Neural progenitor cell (in vitro differentiated cells): ENCODE measurements at regions not wholly inside any gene's neighbourhood (a gene's known extent, or its start where the extent isn't known, plus 50 kb on each side); places are given as distances from the start of the nearest gene placed in this dataset.

Experiments used
- DNase-seq: peaks from one replicate; pipeline ENCODE4 v3.0.0-alpha.2; 2016; ENCODE audit warnings: low spot score
- H2AFZ ChIP-seq: fragments of 200-600 bp; sonication (generic); replicated peaks from 2 replicates; pipeline ENCODE4 v1.6.1; 2016; ENCODE audit warnings: antibody characterized with exemption
- H3F3A ChIP-seq: fragments of 200-600 bp; sonication (generic); 2 replicates; pipeline ENCODE4 v1.6.1; 2016; ENCODE audit warnings: antibody characterized with exemption, low read depth
- H3K27ac ChIP-seq: fragments of 200-600 bp; sonication (generic); 2 replicates; pipeline ENCODE4 v1.5.1; 2016; ENCODE audit warnings: mild to moderate bottlenecking
- H3K27me3 ChIP-seq: fragments of 200-600 bp; sonication (generic); 2 replicates; pipeline ENCODE4 v1.6.1; 2016; ENCODE audit warnings: mild to moderate bottlenecking, moderate library complexity
- H3K36me3 ChIP-seq: fragments of 200-600 bp; sonication (generic); 2 replicates; pipeline ENCODE4 v1.5.1; 2016
- H3K4me1 ChIP-seq: fragments of 200-600 bp; sonication (generic); 2 replicates; pipeline ENCODE4 v1.6.1; 2016; ENCODE audit warnings: mixed run types
- H3K4me2 ChIP-seq: fragments of 200-600 bp; sonication (generic); 2 replicates; pipeline ENCODE4 v1.6.1; 2016
- H3K4me3 ChIP-seq: fragments of 200-600 bp; sonication (generic); 2 replicates; pipeline ENCODE4 v1.5.1; 2016
- H3K79me2 ChIP-seq: fragments of 200-600 bp; sonication (generic); 2 replicates; pipeline ENCODE4 v1.6.1; 2016; ENCODE audit warnings: low read depth
- H3K9ac ChIP-seq: fragments of 200-600 bp; sonication (generic); 2 replicates; pipeline ENCODE4 v1.6.1; 2016
- H3K9me3 ChIP-seq: fragments of 200-600 bp; sonication (generic); 2 replicates; pipeline ENCODE4 v1.5.1; 2016; ENCODE audit warnings: low read depth
- H4K20me1 ChIP-seq: fragments of 200-600 bp; sonication (generic); 2 replicates; pipeline ENCODE4 v1.6.1; 2016; ENCODE audit warnings: low read depth
- H3K27ac Mint-ChIP-seq: 3 replicates; pipeline ENCODE4 v1.8.0; 2021; ENCODE audit warnings: mixed read lengths
- H3K27me3 Mint-ChIP-seq: 2 replicates; pipeline ENCODE4 v1.8.0; 2022; ENCODE audit warnings: low read depth, mild to moderate bottlenecking, inconsistent platforms, moderate library complexity, mixed read lengths; ENCODE audit not compliant: insufficient read depth
- H3K36me3 Mint-ChIP-seq: 3 replicates; pipeline ENCODE4 v1.8.0; 2021; ENCODE audit warnings: mixed read lengths
- H3K4me1 Mint-ChIP-seq: 3 replicates; pipeline ENCODE4 v1.8.0; 2021; ENCODE audit warnings: mixed read lengths
- H3K4me3 Mint-ChIP-seq: 3 replicates; pipeline ENCODE4 v1.8.0; 2021; ENCODE audit warnings: mild to moderate bottlenecking, moderate library complexity, mixed read lengths
- H3K9me3 Mint-ChIP-seq: 3 replicates; pipeline ENCODE4 v1.8.0; 2020; ENCODE audit warnings: mixed read lengths
- EZH2 ChIP-seq: fragments of 200-600 bp; sonication (generic); IDR thresholded peaks from 2 replicates; pipeline ENCODE4 v1.6.1; 2017; ENCODE audit warnings: antibody characterized with exemption, mild to moderate bottlenecking, moderate library complexity
- EZH2phosphoT487 ChIP-seq: fragments of 200-600 bp; sonication (generic); IDR thresholded peaks from 2 replicates; pipeline ENCODE4 v1.6.1; 2017; ENCODE audit warnings: antibody characterized with exemption
- TF ChIP-seq, protein P1 (sequence below): fragments of 200-600 bp; sonication (generic); IDR thresholded peaks from 2 replicates; pipeline ENCODE4 v1.5.1; 2017; ENCODE audit warnings: antibody characterized with exemption, mild to moderate bottlenecking

DNA sequence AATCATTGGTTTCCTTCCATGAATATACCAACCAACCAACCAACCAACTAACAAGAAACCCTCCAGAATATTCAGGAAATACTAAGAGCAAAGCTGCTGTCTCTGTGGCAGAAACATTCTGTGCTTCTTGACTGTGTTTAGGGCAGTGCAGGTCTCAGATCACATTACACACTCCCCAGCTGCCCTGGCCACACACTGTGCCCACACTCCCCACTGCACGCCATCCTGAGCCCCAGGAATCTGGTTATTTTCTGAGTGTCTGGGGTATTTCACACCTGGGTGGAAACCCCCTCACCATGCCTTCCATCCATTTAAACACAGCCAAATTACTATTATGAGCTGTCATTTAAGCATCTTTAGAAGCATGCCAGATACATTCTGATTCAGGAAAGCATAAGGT lies 183.7 kb upstream of the ANK3 start:
- DNase-seq = peak; percentile 21
- no peak overlapping the region for H3K9ac ChIP-seq
- no peak for TF ChIP-seq EZH2phosphoT487
- TF ChIP-seq EZH2 = no peak
- TF ChIP-seq, protein P1, sequence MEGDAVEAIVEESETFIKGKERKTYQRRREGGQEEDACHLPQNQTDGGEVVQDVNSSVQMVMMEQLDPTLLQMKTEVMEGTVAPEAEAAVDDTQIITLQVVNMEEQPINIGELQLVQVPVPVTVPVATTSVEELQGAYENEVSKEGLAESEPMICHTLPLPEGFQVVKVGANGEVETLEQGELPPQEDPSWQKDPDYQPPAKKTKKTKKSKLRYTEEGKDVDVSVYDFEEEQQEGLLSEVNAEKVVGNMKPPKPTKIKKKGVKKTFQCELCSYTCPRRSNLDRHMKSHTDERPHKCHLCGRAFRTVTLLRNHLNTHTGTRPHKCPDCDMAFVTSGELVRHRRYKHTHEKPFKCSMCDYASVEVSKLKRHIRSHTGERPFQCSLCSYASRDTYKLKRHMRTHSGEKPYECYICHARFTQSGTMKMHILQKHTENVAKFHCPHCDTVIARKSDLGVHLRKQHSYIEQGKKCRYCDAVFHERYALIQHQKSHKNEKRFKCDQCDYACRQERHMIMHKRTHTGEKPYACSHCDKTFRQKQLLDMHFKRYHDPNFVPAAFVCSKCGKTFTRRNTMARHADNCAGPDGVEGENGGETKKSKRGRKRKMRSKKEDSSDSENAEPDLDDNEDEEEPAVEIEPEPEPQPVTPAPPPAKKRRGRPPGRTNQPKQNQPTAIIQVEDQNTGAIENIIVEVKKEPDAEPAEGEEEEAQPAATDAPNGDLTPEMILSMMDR = no peak
- no peaks in the 10 kb centered on the region for H3K9me3 ChIP-seq
- peak overlapping the region; percentile 75 for H2AFZ ChIP-seq
- H3K27ac ChIP-seq = no peak overlapping the region
- H3K4me3 ChIP-seq = peak overlapping the region; percentile 39
- Mint-ChIP-seq H3K27me3 (peaks cover 2% of the 10 kb centered on the region), H3K9me3 (peaks cover 2% of the 10 kb centered on the region), H3K4me3 (peak overlapping the region; percentile 86), H3K4me1 (peaks cover 33% of the 10 kb centered on the region), H3K36me3 (no peaks in the 10 kb centered on the region), H3K27ac (no peak overlapping the region)
- H3K36me3 ChIP-seq = no peaks in the 10 kb centered on the region
- H3K27me3 ChIP-seq = no peaks in the 10 kb centered on the region
- peaks cover 16% of the 10 kb centered on the region for H3K4me1 ChIP-seq
- H3K79me2 ChIP-seq = no peaks in the 10 kb centered on the region
- H4K20me1 ChIP-seq = no peaks in the 10 kb centered on the region
- peak overlapping the region; percentile 77 for H3K4me2 ChIP-seq
- no peaks in the 10 kb centered on the region for H3F3A ChIP-seq

DNA sequence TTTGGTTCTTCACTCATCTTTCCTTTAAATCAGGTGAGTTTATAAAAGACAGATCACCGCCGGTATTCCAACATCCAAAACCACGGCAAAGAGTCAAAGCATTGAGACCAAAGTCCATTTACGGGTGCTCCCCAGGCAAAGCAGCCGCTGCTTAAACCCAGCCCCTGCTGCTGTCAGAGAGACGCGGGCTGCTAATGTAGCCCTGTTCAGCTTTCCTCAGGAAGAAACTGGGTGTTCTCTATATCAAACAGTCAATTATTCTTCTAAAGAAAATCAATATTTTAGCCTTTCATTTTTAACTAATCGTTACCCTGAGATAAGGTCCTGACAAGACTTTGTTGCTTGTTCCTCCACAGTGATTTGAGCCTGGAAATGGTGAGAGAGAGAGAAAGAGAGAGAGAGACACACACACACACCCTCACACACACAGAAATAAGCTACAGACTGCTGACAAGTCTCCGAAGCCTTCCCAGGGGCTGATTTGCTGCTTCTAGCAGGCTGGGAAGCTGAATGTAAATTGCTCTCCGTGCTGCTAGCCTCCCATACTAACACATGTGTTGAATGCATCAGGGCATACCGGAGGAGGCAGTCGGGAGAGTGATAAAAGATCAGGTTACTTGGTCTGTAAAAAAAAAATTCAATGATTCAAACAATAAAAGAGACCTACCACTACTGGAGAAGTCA lies 183.0 kb upstream of the ANK3 start:
- H3K9me3 Mint-ChIP-seq = peaks cover 3% of the 10 kb centered on the region
- DNase-seq = peak; percentile 62
- peak overlapping the region; percentile 77 for H3K4me2 ChIP-seq
- peak overlapping the region; percentile 86 for H3K4me3 Mint-ChIP-seq
- no peaks in the 10 kb centered on the region for H3K36me3 ChIP-seq
- H3K36me3 Mint-ChIP-seq = no peaks in the 10 kb centered on the region
- no peaks in the 10 kb centered on the region for H4K20me1 ChIP-seq
- H3K4me1 Mint-ChIP-seq = peaks cover 33% of the 10 kb centered on the region
- H3K27ac Mint-ChIP-seq = peak overlapping the region; percentile 61
- H3K27me3 Mint-ChIP-seq = peaks cover 2% of the 10 kb centered on the region
- H3K27me3 ChIP-seq = no peaks in the 10 kb centered on the region
- H3K79me2 ChIP-seq = no peaks in the 10 kb centered on the region
- no peaks in the 10 kb centered on the region for H3F3A ChIP-seq
- TF ChIP-seq EZH2 (no peak), EZH2phosphoT487 (no peak)
- TF ChIP-seq, protein P1 = no peak
- no peak overlapping the region for H3K27ac ChIP-seq
- H2AFZ ChIP-seq = peak overlapping the region; percentile 75
- H3K9me3 ChIP-seq = no peaks in the 10 kb centered on the region
- H3K4me1 ChIP-seq = peaks cover 16% of the 10 kb centered on the region
- H3K9ac ChIP-seq = no peak overlapping the region
- peak overlapping the region; percentile 39 for H3K4me3 ChIP-seq

DNA sequence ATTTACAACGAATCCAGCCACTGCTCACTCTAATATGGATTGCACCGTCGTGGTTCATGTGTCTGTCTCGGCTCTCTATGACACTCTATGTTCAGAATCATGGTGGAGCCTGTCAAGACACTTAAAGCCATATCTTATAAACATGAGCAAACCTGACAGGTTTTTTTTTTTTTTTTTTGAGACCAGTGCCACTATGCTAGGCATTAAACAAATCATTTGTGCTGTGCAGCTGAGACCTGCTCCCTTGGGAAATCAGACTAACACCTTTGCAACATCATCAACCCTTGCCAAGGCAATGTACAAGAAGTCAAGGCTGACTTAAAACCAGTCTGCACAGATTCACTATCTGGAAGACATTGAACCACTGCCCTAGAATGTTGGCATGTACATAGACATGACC lies 181.2 kb upstream of the ANK3 start:
- H3K36me3 ChIP-seq = no peaks in the 10 kb centered on the region
- no peak for DNase-seq
- no peaks in the 10 kb centered on the region for H3K9me3 ChIP-seq
- H3K4me2 ChIP-seq = no peak overlapping the region
- no peak for TF ChIP-seq EZH2phosphoT487
- no peak for TF ChIP-seq EZH2
- TF ChIP-seq, protein P1 = no peak
- no peak overlapping the region for H2AFZ ChIP-seq
- H3K27me3 Mint-ChIP-seq = peaks cover 2% of the 10 kb centered on the region
- H3K27ac ChIP-seq = no peak overlapping the region
- peaks cover 33% of the 10 kb centered on the region for H3K4me1 Mint-ChIP-seq
- no peaks in the 10 kb centered on the region for H3F3A ChIP-seq
- no peaks in the 10 kb centered on the region for H3K79me2 ChIP-seq
- H4K20me1 ChIP-seq = no peaks in the 10 kb centered on the region
- H3K27ac Mint-ChIP-seq = no peak overlapping the region
- peaks cover 3% of the 10 kb centered on the region for H3K36me3 Mint-ChIP-seq
- H3K9me3 Mint-ChIP-seq = peaks cover 11% of the 10 kb centered on the region
- H3K4me1 ChIP-seq = peaks cover 16% of the 10 kb centered on the region
- H3K9ac ChIP-seq = no peak overlapping the region
- H3K4me3 Mint-ChIP-seq = no peak overlapping the region
- no peak overlapping the region for H3K4me3 ChIP-seq
- no peaks in the 10 kb centered on the region for H3K27me3 ChIP-seq
